ENCODE measurements at regions not wholly inside any gene's neighbourhood (a gene's known extent, or its start where the extent isn't known, plus 50 kb on each side); places are given as distances from the start of the nearest gene placed in this dataset.
"Not testable (repeated sequence)": the region's sequence is repeated elsewhere in the genome, so short reads cannot be mapped to it uniquely, and the experiment has no call there.

DNA sequence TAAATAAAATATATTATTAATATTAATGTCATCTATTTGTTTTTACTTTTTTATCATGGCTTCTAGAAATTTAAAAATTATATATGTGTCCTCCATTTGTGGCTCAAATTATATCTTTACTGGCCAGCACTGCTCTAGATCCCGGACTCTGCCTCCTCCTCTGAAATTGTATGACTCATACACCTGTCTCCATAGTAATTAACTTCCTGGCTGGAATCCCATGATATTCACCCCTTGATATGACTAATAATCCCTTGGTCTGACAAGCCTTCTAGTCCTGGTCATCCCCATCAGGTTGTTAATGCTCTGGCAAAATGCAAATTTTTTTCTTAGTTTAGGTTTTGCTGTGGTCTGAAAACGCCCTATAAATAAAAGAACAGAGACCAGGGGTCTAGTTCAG is 116.2 kb downstream of the BMP4 start:
- no peak for ATAC-seq (ENCODE audit: insufficient number of reproducible peaks, low FRiP score, low read depth)

DNA sequence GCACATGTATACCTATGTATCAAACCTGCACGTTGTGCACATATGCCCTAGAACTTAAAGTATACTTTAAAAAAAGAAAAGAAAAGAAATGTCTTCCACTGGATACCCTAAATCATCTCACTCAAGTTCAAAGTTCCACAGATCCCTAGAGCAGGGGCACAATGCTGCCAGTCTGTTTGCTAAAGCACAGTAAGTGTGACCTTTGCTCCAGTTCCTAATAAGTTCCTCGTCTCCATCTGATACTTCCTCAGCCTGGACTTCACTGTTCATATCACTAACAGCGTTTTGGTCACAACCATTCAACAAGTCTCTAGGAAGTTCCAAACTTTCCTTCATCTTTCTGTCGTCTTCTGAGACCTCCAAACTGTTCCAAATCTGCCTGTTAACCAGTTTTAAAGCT is 118.3 kb downstream of the BMP4 start:
- TF ChIP-seq, protein P1, sequence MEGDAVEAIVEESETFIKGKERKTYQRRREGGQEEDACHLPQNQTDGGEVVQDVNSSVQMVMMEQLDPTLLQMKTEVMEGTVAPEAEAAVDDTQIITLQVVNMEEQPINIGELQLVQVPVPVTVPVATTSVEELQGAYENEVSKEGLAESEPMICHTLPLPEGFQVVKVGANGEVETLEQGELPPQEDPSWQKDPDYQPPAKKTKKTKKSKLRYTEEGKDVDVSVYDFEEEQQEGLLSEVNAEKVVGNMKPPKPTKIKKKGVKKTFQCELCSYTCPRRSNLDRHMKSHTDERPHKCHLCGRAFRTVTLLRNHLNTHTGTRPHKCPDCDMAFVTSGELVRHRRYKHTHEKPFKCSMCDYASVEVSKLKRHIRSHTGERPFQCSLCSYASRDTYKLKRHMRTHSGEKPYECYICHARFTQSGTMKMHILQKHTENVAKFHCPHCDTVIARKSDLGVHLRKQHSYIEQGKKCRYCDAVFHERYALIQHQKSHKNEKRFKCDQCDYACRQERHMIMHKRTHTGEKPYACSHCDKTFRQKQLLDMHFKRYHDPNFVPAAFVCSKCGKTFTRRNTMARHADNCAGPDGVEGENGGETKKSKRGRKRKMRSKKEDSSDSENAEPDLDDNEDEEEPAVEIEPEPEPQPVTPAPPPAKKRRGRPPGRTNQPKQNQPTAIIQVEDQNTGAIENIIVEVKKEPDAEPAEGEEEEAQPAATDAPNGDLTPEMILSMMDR (IDR thresholded peaks at IDR 0.05): no peak
- Histone ChIP-seq H3K36me3 (no peaks in the 10 kb centered on the region), H3K9me3 (peaks cover 5% of the 10 kb centered on the region), H3K27ac (no peak overlapping the region), H3K27me3 (replicated peaks; ENCODE audit: insufficient read depth) (no peaks in the 10 kb centered on the region), H3K4me3 (no peak overlapping the region), H3K4me1 (ENCODE audit: control insufficient read depth in 1 of 2, low read depth in 2 of 2) (peaks cover 0 to 4% of the 10 kb centered on the region in 2 donors)
- no peak for DNase-seq (ENCODE audit: low spot score)
- no peak for ATAC-seq (ENCODE audit: insufficient number of reproducible peaks, low FRiP score, low read depth)

More for the DNA sequence above, 116.2 kb downstream of the BMP4 start:
- no peak for DNase-seq (ENCODE audit: low spot score)
- no peaks in the 10 kb centered on the region for H3K36me3 ChIP-seq
- TF ChIP-seq, protein P1 (IDR thresholded peaks at IDR 0.05): no peak
- H3K27ac ChIP-seq: no peak overlapping the region
- H3K4me1 ChIP-seq (ENCODE audit: control insufficient read depth in 1 of 2, low read depth in 2 of 2): peaks cover 0 to 4% of the 10 kb centered on the region in 2 donors
- H3K9me3 ChIP-seq: peaks cover 5% of the 10 kb centered on the region
- no peaks in the 10 kb centered on the region for H3K27me3 ChIP-seq (replicated peaks; ENCODE audit: insufficient read depth)
- H3K4me3 ChIP-seq: no peak overlapping the region

DNA sequence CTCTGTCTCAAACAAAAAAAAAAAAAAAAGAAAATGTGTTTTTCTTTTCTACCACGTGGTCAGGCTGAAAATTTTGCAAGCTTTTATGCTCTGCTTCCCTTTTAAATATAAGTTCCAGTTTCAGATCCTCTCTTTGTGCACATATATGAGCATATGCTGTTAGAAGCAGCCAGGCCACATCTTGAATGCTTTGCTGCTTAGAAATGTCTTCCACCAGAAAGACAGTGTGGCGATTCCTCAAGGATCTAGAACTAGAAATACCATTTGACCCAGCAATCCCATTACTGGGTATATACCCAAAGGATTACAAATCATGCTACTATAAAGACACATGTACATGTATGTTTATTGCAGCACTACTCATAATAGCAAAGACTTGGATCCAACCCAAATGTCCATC is 119.0 kb downstream of the BMP4 start:
- DNase-seq (ENCODE audit: low spot score); H3K4me3 ChIP-seq; H3K9me3 ChIP-seq; H3K27me3 ChIP-seq (replicated peaks; ENCODE audit: insufficient read depth); H3K27ac ChIP-seq; H3K4me1 ChIP-seq (ENCODE audit: control insufficient read depth in 1 of 2, low read depth in 2 of 2); H3K36me3 ChIP-seq; ATAC-seq (ENCODE audit: insufficient number of reproducible peaks, low FRiP score, low read depth): not testable (repeated sequence)

DNA sequence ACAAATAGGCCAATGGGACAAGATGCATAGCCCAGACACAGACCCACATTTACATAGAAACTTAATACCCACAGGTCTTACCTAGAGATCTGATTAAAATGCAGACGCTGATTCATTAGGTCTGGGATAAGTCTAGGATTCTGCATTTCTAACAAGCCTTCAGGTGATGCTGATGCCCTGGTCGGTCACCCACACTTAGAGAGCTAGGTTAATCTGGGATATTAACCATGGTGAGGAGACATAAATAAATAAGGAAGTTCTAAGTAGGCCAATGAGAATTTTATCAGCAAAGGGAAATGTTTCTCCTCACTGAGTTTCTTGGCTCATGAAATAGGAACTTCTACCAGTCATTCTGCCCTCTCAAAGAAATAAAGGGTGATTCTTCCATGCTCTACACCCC is 120.1 kb downstream of the BMP4 start:
- ATAC-seq (ENCODE audit: insufficient number of reproducible peaks, low FRiP score, low read depth): no peak
- peaks cover 5% of the 10 kb centered on the region for H3K9me3 ChIP-seq
- no peak overlapping the region for H3K4me3 ChIP-seq
- TF ChIP-seq, protein P1 (IDR thresholded peaks at IDR 0.05): no peak
- H3K27me3 ChIP-seq (replicated peaks; ENCODE audit: insufficient read depth): no peaks in the 10 kb centered on the region
- H3K36me3 ChIP-seq: no peaks in the 10 kb centered on the region
- no peaks in the 10 kb centered on the region for H3K4me1 ChIP-seq (ENCODE audit: control insufficient read depth in 1 of 2, low read depth in 2 of 2)
- H3K27ac ChIP-seq: no peak overlapping the region
- DNase-seq (ENCODE audit: low spot score): no peak

DNA sequence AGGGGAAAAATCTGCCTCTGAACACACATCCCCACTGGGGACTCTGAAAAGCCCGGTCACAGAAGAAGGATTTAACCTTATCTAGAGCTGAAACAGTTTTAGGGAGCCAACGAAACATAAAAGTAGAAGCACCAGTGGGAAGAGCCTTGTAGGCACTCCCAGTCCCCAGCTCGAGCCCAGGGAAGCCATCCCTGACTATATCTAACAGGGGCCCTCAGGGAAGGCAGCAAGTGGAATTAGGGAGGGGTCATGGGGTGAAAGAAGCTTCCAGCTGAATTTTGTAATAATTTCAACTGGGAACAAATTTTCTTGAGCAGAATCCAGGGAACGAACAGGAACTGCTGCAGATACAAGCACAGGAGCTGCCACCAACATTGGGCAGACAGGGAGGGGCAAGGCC is 127.8 kb downstream of the BMP4 start:
- Histone ChIP-seq H3K27ac (no peak overlapping the region), H3K9me3 (no peaks in the 10 kb centered on the region), H3K4me1 (ENCODE audit: control insufficient read depth in 1 of 2, low read depth in 2 of 2) (no peaks in the 10 kb centered on the region), H3K27me3 (replicated peaks; ENCODE audit: insufficient read depth) (no peaks in the 10 kb centered on the region), H3K36me3 (no peaks in the 10 kb centered on the region), H3K4me3 (no peak overlapping the region)
- TF ChIP-seq, protein P1 (IDR thresholded peaks at IDR 0.05): no peak
- ATAC-seq (ENCODE audit: insufficient number of reproducible peaks, low FRiP score, low read depth) (no peak), DNase-seq (ENCODE audit: low spot score) (no peak)

DNA sequence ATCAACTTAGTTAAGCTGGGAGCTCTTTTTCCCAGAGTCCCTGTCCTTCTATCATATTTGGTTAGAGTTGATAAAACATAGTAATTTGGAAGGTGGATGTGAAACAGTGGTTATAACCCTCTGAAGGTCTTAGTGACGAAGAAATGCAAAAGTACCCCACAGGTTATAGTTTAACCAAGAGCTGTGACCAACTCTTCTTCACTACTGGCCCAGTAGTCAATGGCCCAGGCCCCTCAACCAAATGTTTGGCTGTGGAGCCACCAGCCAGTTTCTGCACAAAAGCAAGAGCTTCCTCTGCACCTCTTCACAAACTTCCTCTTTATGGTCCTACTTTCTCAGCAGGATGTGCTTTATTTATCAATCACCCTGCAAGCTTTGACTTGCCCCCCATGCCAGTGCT is 132.6 kb downstream of the BMP4 start:
- Histone ChIP-seq H3K27me3 (replicated peaks; ENCODE audit: insufficient read depth) (no peaks in the 10 kb centered on the region), H3K27ac (no peak overlapping the region), H3K36me3 (no peaks in the 10 kb centered on the region), H3K9me3 (no peaks in the 10 kb centered on the region), H3K4me3 (no peak overlapping the region), H3K4me1 (ENCODE audit: control insufficient read depth in 1 of 2, low read depth in 2 of 2) (no peaks in the 10 kb centered on the region)
- DNase-seq (ENCODE audit: low spot score): no peak
- no peak for ATAC-seq (ENCODE audit: insufficient number of reproducible peaks, low FRiP score, low read depth)
- TF ChIP-seq, protein P1 (IDR thresholded peaks at IDR 0.05): no peak
